ENCODE measurements at regions not wholly inside any gene's neighbourhood (a gene's known extent, or its start where the extent isn't known, plus 50 kb on each side); places are given as distances from the start of the nearest gene placed in this dataset.
"Not testable (repeated sequence)": the region's sequence is repeated elsewhere in the genome, so short reads cannot be mapped to it uniquely, and the experiment has no call there.

DNA sequence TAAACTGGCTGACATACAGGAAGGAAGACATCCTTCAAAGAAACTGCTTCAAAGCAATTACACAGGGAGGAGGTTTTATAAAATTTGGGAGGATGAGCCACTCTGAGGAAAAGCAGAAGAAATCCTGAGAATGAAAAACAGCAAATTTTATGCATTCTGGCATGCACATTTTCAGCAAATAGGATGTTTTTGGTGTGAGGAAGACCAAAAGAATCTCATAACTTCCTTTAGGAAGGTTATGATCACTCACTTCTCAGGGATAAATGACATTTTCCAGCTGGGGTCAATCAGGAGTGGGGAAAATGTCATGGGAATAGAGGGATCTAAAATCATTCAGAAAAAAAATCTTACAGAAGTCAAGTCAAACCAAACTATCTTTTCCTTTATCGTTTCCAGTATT, 371.7 kb upstream of the CNTN6 start:
- POLR2A ChIA-PET: no interaction called here
- CTCF ChIA-PET: no interaction called here
- no peak for DNase-seq
- Mint-ChIP-seq H3K27me3 (no peaks in the 10 kb centered on the region), H3K27ac (no peak overlapping the region), H3K36me3 (ENCODE audit: low read depth) (no peaks in the 10 kb centered on the region), H3K9me3 (no peaks in the 10 kb centered on the region), H3K4me3 (no peak overlapping the region), H3K4me1 (no peaks in the 10 kb centered on the region)

DNA sequence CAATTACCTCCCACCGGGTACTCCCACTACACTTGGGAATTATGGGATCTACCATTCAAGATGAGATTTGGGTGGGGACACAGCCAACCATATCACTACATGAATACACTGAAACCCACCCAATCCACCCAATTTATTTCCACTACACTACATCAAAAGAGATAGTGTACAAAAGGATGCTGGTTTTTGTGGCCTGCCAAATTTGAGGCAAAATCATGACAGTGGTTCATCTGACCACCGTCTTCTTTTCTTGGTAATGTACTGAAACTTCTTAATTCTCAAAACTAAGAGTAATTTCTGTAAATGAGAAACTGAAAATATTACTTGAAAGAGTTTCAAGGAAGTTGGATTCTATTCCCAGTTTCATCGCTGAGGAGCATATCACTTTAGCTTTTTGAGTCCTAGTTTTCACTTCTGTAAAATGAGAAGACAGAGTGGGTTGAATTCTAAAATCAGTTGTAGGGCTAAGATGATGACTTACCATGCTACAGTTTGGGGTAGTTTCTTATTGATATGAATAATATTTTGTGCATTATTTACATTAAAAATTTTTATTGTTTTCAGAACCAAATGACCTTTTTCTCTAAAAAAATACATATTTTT, 360.4 kb upstream of the CNTN6 start:
- ChIA-PET POLR2A (no interaction called here), CTCF (no interaction called here)
- H3K9me3 Mint-ChIP-seq: peaks cover 2% of the 10 kb centered on the region
- H3K36me3 Mint-ChIP-seq (ENCODE audit: low read depth): no peaks in the 10 kb centered on the region
- H3K27me3 Mint-ChIP-seq: no peaks in the 10 kb centered on the region
- no peak overlapping the region for H3K27ac Mint-ChIP-seq
- no peaks in the 10 kb centered on the region for H3K4me1 Mint-ChIP-seq
- H3K4me3 Mint-ChIP-seq: no peak overlapping the region
- DNase-seq: no peak

DNA sequence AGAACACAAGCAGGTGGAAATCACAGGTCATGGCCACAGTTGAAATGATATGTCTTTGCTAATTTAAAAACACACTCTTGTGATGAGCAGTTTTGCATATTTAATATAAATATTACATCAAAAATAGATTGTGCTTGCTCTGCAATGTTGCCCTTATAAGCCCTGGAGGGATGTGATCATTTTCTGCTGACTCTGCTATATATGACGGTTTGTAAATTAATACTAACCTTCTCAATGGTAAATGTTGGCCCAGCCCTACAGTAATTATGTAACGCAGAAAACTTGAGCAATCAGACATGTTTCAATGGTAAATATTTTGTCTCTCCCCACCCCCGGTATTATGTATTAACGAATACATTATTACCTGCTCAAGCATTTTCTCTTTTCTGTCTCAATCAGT, 359.5 kb upstream of the CNTN6 start:
- ChIA-PET POLR2A (no interaction called here), CTCF (no interaction called here)
- Mint-ChIP-seq H3K4me1 (no peaks in the 10 kb centered on the region), H3K4me3 (no peak overlapping the region), H3K9me3 (peaks cover 2% of the 10 kb centered on the region), H3K36me3 (ENCODE audit: low read depth) (no peaks in the 10 kb centered on the region), H3K27ac (no peak overlapping the region), H3K27me3 (no peaks in the 10 kb centered on the region)
- DNase-seq: no peak

DNA sequence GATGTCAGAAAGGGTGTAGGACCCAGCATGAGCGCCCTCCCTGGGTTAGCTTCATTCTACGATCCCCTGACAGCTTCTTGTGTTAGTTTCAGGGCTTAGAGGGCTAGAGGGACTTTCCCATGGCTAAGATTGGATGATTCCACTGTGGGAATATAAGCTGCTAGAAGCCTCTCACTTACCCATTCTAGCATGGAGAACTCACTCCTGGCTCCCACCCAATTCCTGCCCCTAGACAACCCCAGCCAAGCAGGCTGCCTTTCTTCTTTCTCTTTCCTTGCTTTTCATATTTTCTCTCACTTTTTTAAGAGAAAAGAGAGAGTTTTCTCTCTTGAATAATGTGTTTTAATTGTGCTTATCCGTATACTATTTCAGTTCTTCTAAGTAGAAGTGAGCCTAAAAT, 335.1 kb upstream of the CNTN6 start:
- CTCF ChIA-PET: no interaction called here
- POLR2A ChIA-PET: no interaction called here
- peaks cover 15% of the 10 kb centered on the region for H3K9me3 Mint-ChIP-seq
- no peaks in the 10 kb centered on the region for H3K36me3 Mint-ChIP-seq (ENCODE audit: low read depth)
- DNase-seq: no peak
- H3K4me1 Mint-ChIP-seq: no peaks in the 10 kb centered on the region
- H3K27me3 Mint-ChIP-seq: no peaks in the 10 kb centered on the region
- no peak overlapping the region for H3K27ac Mint-ChIP-seq
- H3K4me3 Mint-ChIP-seq: no peak overlapping the region

DNA sequence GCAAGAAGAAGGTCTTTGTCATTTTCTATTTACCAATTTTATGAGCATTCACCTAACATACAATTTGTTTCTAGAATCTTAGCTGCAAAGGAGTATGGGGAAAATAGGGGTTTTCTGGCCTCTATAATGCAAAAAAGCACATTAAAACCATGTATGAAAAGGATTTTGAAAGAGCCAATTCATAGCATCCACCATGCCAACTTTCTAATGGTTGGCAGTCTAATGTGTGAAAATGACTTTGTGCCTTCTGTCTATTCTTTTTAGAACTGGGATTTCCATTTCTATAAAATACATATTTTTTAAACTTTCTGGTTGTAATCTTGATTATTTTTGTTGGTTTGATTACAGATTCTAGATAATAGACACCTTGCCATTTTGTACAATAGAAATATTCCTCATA, 333.7 kb upstream of the CNTN6 start:
- no peaks in the 10 kb centered on the region for H3K4me1 Mint-ChIP-seq
- peaks cover 15% of the 10 kb centered on the region for H3K9me3 Mint-ChIP-seq
- ChIA-PET POLR2A (no interaction called here), CTCF (no interaction called here)
- H3K27ac Mint-ChIP-seq: no peak overlapping the region
- DNase-seq: no peak
- no peak overlapping the region for H3K4me3 Mint-ChIP-seq
- no peaks in the 10 kb centered on the region for H3K36me3 Mint-ChIP-seq (ENCODE audit: low read depth)
- H3K27me3 Mint-ChIP-seq: no peaks in the 10 kb centered on the region

DNA sequence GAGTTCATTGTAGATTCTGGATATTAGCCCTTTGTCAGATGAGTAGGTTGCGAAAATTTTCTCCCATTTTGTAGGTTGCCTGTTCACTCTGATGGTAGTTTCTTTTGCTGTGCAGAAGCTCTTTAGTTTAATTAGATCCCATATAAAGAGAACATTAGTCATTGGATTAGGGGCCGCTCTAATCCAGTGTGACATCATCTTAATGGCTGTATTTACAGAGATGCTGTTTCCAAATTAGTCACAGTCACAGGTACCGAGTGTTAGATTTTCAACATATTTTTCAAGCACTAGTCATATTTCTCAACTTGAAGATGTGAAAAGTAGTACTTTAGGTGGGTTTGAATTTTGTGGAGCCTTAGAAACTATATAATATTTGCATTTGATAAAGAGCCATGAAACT, 319.4 kb upstream of the CNTN6 start:
- POLR2A ChIA-PET; H3K27me3 Mint-ChIP-seq; CTCF ChIA-PET; H3K9me3 Mint-ChIP-seq; H3K4me3 Mint-ChIP-seq; H3K36me3 Mint-ChIP-seq (ENCODE audit: low read depth); H3K4me1 Mint-ChIP-seq; H3K27ac Mint-ChIP-seq; DNase-seq: not testable (repeated sequence)

DNA sequence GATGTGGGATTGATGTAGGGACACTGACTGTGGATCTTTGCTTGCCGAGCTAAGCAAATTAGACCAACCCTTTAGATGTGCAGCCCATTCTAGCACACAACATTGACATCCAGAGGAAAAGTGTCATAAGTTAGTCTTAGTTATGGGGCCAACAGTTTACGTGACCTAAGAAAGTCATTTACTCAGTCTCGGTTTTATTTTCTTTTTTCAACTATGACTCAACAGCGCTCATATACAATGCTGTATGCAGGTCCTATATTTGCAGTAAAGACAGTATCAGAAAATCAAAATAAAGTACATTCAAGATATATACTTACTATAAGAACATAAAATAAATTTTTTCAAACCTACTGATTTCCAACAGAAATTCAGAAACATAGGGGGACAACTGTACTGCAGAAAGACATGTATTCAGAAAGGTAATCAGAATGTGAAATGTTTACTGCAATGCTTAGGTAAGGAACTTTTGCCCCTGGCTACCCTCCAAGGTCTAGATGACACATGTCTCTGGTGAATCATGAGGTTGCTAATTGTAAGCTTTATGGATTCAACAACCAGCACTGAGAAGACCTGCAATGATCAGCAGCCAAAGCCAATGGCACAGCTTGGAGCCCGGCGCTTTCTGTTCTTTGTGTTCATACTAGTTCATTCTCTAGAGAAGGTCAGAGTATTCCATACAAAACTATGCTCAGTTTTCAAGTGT, 317.5 kb upstream of the CNTN6 start:
- DNase-seq: no peak
- no peaks in the 10 kb centered on the region for H3K9me3 Mint-ChIP-seq

DNA sequence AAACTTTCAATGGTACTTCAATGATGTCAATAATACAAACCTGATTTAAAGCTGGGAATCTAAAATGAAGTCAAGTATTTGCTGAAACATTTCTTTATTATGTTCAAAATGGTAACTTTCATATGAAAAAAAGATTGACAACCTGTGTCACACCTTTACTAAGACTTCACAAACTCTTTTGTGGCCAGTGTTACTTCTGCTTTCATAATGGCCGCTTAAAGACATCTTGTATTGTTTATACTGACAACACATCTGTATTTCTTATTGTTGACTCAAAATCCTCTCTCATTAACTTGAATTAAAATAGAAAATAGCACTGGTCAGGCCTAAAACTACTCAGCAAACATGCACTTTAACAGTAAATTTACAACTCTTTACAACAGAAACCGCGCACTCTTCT, 312.3 kb upstream of the CNTN6 start:
- no peak overlapping the region for H3K4me3 Mint-ChIP-seq
- H3K9me3 Mint-ChIP-seq: peaks cover 3% of the 10 kb centered on the region
- H3K27ac Mint-ChIP-seq: no peak overlapping the region
- H3K36me3 Mint-ChIP-seq (ENCODE audit: low read depth): no peaks in the 10 kb centered on the region
- no peak for DNase-seq
- no peaks in the 10 kb centered on the region for H3K27me3 Mint-ChIP-seq
- ChIA-PET POLR2A (no interaction called here), CTCF (no interaction called here)
- H3K4me1 Mint-ChIP-seq: no peaks in the 10 kb centered on the region

More for the DNA sequence above, 317.5 kb upstream of the CNTN6 start:
- Mint-ChIP-seq H3K4me3 (no peak overlapping the region), H3K27ac (no peak overlapping the region), H3K4me1 (no peaks in the 10 kb centered on the region), H3K36me3 (ENCODE audit: low read depth) (no peaks in the 10 kb centered on the region), H3K27me3 (no peaks in the 10 kb centered on the region)
- ChIA-PET POLR2A (no interaction called here), CTCF (no interaction called here)

DNA sequence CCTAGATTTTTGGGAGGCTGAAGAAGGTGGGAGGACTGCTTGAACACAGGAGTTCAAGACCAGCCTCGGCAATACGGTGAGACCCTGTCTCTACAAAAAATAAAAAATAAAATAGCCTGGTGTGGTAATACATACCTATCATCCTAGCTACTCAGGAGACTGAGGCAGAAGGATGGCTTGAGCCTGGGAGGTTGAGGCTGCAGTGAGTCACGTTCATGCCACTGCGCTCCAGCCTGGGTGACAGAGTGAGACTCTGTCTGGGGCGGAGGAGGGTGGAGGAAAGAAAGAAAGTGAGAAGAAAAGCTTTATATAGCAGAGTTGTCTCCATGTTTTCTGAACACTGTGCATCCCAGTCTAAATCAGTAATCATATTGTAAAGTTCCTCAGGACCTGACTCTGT, 301.4 kb upstream of the CNTN6 start:
- ChIA-PET CTCF (no interaction called here), POLR2A (no interaction called here)
- Mint-ChIP-seq H3K4me1 (no peaks in the 10 kb centered on the region), H3K27ac (no peak overlapping the region), H3K36me3 (ENCODE audit: low read depth) (no peaks in the 10 kb centered on the region), H3K27me3 (no peaks in the 10 kb centered on the region), H3K4me3 (no peak overlapping the region), H3K9me3 (no peaks in the 10 kb centered on the region)
- DNase-seq: no peak

DNA sequence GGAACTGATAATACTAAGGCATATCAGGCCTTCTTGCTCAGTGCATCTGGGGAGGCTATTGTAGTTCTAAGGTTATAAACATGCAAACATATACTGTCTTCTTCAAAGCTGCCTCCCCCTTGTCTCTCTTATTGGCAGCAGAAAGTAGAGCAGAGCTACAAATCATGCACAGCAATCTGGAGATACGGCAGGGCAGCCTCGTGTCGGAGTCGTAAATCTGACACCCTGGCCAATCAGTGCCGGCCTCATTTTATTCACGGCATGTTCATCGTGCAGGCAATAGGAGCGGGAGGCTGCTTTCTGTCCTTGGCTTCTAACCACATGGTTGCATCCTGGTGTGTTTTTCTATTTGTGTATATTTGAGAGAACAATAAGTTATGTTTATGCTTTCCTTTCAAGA, 300.2 kb upstream of the CNTN6 start:
- no peak overlapping the region for H3K27ac Mint-ChIP-seq
- no peaks in the 10 kb centered on the region for H3K27me3 Mint-ChIP-seq
- no peaks in the 10 kb centered on the region for H3K36me3 Mint-ChIP-seq (ENCODE audit: low read depth)
- no peak overlapping the region for H3K4me3 Mint-ChIP-seq
- H3K4me1 Mint-ChIP-seq: no peaks in the 10 kb centered on the region
- CTCF ChIA-PET: no interaction called here
- DNase-seq: no peak
- no peaks in the 10 kb centered on the region for H3K9me3 Mint-ChIP-seq
- POLR2A ChIA-PET: no interaction called here

DNA sequence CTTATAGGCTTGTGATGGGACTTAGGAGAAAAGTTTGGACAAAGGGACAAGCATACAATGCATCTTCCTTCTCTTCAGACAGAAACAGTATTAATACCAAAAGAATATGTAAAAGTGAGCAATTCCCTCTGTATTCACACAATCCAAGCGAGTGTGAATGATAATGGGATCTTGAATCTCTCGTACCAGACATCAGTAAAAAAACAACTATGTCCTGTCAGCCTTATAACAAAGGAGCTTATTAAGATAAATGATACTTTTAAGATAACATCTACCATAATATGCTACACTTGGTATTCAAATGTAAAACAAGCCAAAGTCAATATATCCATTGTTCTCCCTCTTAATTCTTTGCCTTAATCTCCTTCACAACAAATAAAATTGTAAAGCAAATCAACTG, 288.6 kb upstream of the CNTN6 start:
- no peaks in the 10 kb centered on the region for H3K4me1 Mint-ChIP-seq
- no peaks in the 10 kb centered on the region for H3K9me3 Mint-ChIP-seq
- no peaks in the 10 kb centered on the region for H3K27me3 Mint-ChIP-seq
- DNase-seq: no peak
- H3K36me3 Mint-ChIP-seq (ENCODE audit: low read depth): no peaks in the 10 kb centered on the region
- ChIA-PET POLR2A (no interaction called here), CTCF (no interaction called here)
- no peak overlapping the region for H3K4me3 Mint-ChIP-seq
- no peak overlapping the region for H3K27ac Mint-ChIP-seq

DNA sequence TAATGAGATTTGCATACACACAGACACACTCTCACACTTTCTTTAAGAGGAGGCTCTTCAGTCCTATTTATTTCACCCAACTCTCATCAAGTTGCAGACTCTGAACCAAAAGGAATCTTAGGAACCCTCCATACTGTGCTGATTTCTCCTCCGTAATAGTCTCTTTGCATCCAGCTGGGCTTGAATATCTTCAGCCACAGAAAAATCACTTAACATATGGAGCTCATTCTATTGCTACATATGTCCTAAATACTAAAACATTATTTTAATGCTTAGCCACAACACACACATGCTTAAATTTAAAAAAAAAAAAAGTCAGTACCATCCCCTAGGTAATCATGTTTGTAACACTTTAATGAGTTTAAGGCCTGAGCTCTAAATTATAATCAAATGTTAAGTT, 287.5 kb upstream of the CNTN6 start:
- CTCF ChIA-PET: no interaction called here
- POLR2A ChIA-PET: no interaction called here
- H3K9me3 Mint-ChIP-seq: no peaks in the 10 kb centered on the region
- H3K27ac Mint-ChIP-seq: no peak overlapping the region
- no peak overlapping the region for H3K4me3 Mint-ChIP-seq
- no peaks in the 10 kb centered on the region for H3K27me3 Mint-ChIP-seq
- no peaks in the 10 kb centered on the region for H3K4me1 Mint-ChIP-seq
- no peak for DNase-seq
- no peaks in the 10 kb centered on the region for H3K36me3 Mint-ChIP-seq (ENCODE audit: low read depth)

DNA sequence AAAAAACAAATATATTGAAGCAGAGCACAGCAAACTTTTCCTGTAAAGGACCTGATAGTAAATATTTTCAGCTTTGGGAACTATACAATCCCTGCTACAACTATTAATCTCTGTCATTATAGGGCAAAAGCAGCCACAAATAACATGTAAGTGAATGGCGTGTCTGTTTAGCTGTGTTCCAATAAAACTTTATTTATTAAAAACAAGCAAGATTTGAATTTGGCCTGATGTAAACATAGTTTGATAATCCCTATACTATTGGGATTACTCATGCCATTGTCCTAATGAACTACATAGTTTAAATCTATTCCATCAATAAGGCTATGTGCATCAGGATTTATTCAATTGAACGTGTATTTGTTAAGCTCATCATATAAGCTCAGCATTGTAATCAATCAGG, 286.8 kb upstream of the CNTN6 start:
- Mint-ChIP-seq H3K27ac (no peak overlapping the region), H3K27me3 (no peaks in the 10 kb centered on the region), H3K36me3 (ENCODE audit: low read depth) (no peaks in the 10 kb centered on the region), H3K4me3 (no peak overlapping the region), H3K9me3 (no peaks in the 10 kb centered on the region), H3K4me1 (no peaks in the 10 kb centered on the region)
- ChIA-PET POLR2A (no interaction called here), CTCF (no interaction called here)
- DNase-seq: no peak

DNA sequence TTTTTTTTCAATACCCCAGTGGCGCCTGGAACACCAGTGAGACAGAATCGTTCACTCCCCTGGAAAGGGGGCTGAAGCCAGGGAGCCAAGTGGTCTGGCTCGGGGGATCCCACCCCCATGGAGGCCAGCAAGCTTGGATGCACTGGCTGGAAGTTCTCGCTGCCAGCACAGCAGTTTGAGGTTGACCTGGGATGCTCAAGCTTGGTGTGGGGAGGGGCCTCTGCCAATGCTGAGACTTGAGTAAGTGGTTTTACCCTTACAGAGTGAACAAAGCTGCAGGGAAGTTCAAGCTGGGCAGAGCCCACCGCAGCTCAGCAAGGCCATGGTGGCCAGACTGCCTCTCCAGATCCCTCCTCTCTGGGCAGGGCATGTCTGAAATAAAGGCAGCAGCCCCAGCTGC, 276.2 kb upstream of the CNTN6 start:
- Mint-ChIP-seq H3K4me1 (no peaks in the 10 kb centered on the region), H3K27ac (no peak overlapping the region), H3K9me3 (peaks cover 13% of the 10 kb centered on the region), H3K27me3 (no peaks in the 10 kb centered on the region), H3K36me3 (ENCODE audit: low read depth) (no peaks in the 10 kb centered on the region), H3K4me3 (no peak overlapping the region)
- ChIA-PET CTCF (no interaction called here), POLR2A (no interaction called here)
- DNase-seq: no peak

Measured in activated CD4-positive, alpha-beta T cell treated with anti-CD3 and anti-CD28 coated beads, Interleukin-2, amount 10 ng/mL, durations not matched to agents 7 days and 5 days (primary cell).